ENCODE measurements at regions not wholly inside any gene's neighbourhood (a gene's known extent, or its start where the extent isn't known, plus 50 kb on each side); places are given as distances from the start of the nearest gene placed in this dataset.

DNA sequence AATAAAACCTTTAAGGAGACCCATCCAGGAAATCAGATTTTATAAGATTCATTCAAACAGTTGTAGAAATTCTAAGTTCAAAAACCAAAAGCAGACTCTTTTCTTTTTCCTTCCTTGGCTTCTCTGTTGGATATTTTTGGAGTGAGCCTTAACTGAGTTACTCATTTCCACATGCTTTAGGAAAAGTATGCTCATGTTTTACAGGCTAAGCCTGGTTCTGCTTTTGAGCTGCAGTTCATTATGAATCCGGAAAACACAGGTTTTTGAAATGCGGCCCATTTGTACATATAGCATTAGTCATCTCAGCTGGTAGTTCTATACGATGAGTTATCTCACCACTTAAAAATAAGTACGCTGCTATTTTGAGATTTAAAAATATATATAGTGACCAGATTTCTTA, 156.6 kb upstream of the DMRT1 start:
- no peak overlapping the region for H2AK5ac ChIP-seq (ENCODE audit: low read length)
- peaks cover 41% of the 10 kb centered on the region for H3K79me1 ChIP-seq (ENCODE audit: low read length)
- H3K9ac ChIP-seq (ENCODE audit: low read length), result no peak overlapping the region
- H3K4ac ChIP-seq (ENCODE audit: low read depth, low read length), result no peak overlapping the region
- peaks cover 7% of the 10 kb centered on the region in 2 experiments for H3K36me3 ChIP-seq (ENCODE audit: control insufficient read depth in 1 of 2, insufficient read depth in 2 of 2, low read length in 2 of 2)
- H4K8ac ChIP-seq (ENCODE audit: low read depth, low read length), result no peak overlapping the region
- H2AFZ ChIP-seq (ENCODE audit: insufficient read depth, low read length, poor library complexity), result no peak overlapping the region
- H4K12ac ChIP-seq (ENCODE audit: low read depth, low read length), result no peak overlapping the region
- H3K4me2 ChIP-seq (ENCODE audit: low read length), result peak overlapping the region; percentile 49
- peak overlapping the region; percentile 61 for H3K27ac ChIP-seq (ENCODE audit: low read depth, low read length)
- H3K4me1 ChIP-seq (ENCODE audit: control insufficient read depth in 1 of 2, insufficient read depth in 2 of 2, low read length in 2 of 2), result peaks cover 18 to 28% of the 10 kb centered on the region in 2 experiments
- H2BK12ac ChIP-seq (ENCODE audit: low read length), result no peak overlapping the region
- no peak overlapping the region for H3K23ac ChIP-seq (ENCODE audit: low read length)
- WGBS (ENCODE audit: extremely low coverage, insufficient coverage, insufficient read length), result no CpG with 5 or more reads among the region's 4 CpGs
- no peaks in the 10 kb centered on the region for H3K9me3 ChIP-seq (ENCODE audit: insufficient read depth, low read depth, low read length)
- no peak overlapping the region for H4K91ac ChIP-seq (ENCODE audit: low read depth, low read length)
- H3K79me2 ChIP-seq (ENCODE audit: control insufficient read depth, insufficient read depth, low read length, poor library complexity), result peaks cover 20% of the 10 kb centered on the region
- no peak overlapping the region for H3K18ac ChIP-seq (ENCODE audit: low read length)
- no peak overlapping the region for H3K4me3 ChIP-seq (ENCODE audit: low read depth, low read length)
- H2BK5ac ChIP-seq (ENCODE audit: low read depth, low read length, poor library complexity), result no peak overlapping the region
- H3K27me3 ChIP-seq (ENCODE audit: insufficient read depth, low read length), result no peaks in the 10 kb centered on the region
- no peak overlapping the region for H3K14ac ChIP-seq (ENCODE audit: low read length)
- H2BK120ac ChIP-seq (ENCODE audit: insufficient read depth, low read length, poor library complexity), result no peak overlapping the region
- DNase-seq, result peak; percentile 78 to 93

DNA sequence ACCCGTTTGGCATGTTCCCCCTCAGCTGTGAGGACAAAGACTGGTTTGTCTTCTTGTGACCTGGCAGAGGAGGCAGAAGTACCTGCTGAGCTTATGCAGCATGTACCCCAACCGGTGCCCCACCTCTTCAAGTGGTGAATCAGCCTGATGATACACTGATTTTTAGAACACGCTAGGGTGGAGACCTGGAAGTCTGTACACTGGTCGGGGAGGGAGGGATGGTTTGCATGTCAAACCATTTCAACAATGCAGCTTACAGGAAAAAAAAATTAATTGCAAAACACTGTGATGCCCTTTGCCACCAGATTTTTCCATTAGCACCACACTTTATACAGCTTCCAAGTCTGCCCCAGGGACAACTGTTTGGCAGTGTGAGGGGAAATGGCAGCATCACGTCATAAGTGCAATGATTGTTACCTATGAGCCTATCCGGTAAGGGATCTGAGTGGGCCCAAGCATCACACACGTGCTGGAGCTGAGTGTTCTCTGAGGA, 155.1 kb upstream of the DMRT1 start:
- peaks cover 22% of the 10 kb centered on the region for H3K79me2 ChIP-seq (ENCODE audit: control insufficient read depth, insufficient read depth, low read length, poor library complexity)
- H3K18ac ChIP-seq (ENCODE audit: low read length), result peak overlapping the region; percentile 23
- peak overlapping the region; percentile 87 for H3K4ac ChIP-seq (ENCODE audit: low read depth, low read length)
- H3K27me3 ChIP-seq (ENCODE audit: insufficient read depth, low read length), result no peaks in the 10 kb centered on the region
- H2AFZ ChIP-seq (ENCODE audit: insufficient read depth, low read length, poor library complexity), result peak overlapping the region; percentile 12
- H3K4me2 ChIP-seq (ENCODE audit: low read length), result peak overlapping the region; percentile 51
- peaks cover 37% of the 10 kb centered on the region for H3K79me1 ChIP-seq (ENCODE audit: low read length)
- peak overlapping the region; percentile 27 for H2AK5ac ChIP-seq (ENCODE audit: low read length)
- no CpG with 5 or more reads among the region's 7 CpGs for WGBS (ENCODE audit: extremely low coverage, insufficient coverage, insufficient read length)
- H3K36me3 ChIP-seq (ENCODE audit: control insufficient read depth in 1 of 2, insufficient read depth in 2 of 2, low read length in 2 of 2), result peaks cover 7% of the 10 kb centered on the region in 2 experiments
- H3K9me3 ChIP-seq (ENCODE audit: insufficient read depth, low read depth, low read length), result no peaks in the 10 kb centered on the region
- H3K4me3 ChIP-seq (ENCODE audit: low read depth, low read length), result no peak overlapping the region
- H3K23ac ChIP-seq (ENCODE audit: low read length), result no peak overlapping the region
- peak overlapping the region; percentile 40 for H4K91ac ChIP-seq (ENCODE audit: low read depth, low read length)
- peak overlapping the region; percentile 35 for H3K27ac ChIP-seq (ENCODE audit: low read depth, low read length)
- peak overlapping the region; percentile 47 for H3K9ac ChIP-seq (ENCODE audit: low read length)
- peak overlapping the region; percentile 78 for H3K14ac ChIP-seq (ENCODE audit: low read length)
- H3K4me1 ChIP-seq (ENCODE audit: control insufficient read depth in 1 of 2, insufficient read depth in 2 of 2, low read length in 2 of 2), result peaks cover 18 to 33% of the 10 kb centered on the region in 2 experiments
- peak; percentile 40 to 78 for DNase-seq
- no peak overlapping the region for H4K12ac ChIP-seq (ENCODE audit: low read depth, low read length)
- no peak overlapping the region for H2BK12ac ChIP-seq (ENCODE audit: low read length)
- H2BK120ac ChIP-seq (ENCODE audit: insufficient read depth, low read length, poor library complexity), result peak overlapping the region; percentile 4
- peak overlapping the region; percentile 37 for H4K8ac ChIP-seq (ENCODE audit: low read depth, low read length)
- peak overlapping the region; percentile 24 for H2BK5ac ChIP-seq (ENCODE audit: low read depth, low read length, poor library complexity)

DNA sequence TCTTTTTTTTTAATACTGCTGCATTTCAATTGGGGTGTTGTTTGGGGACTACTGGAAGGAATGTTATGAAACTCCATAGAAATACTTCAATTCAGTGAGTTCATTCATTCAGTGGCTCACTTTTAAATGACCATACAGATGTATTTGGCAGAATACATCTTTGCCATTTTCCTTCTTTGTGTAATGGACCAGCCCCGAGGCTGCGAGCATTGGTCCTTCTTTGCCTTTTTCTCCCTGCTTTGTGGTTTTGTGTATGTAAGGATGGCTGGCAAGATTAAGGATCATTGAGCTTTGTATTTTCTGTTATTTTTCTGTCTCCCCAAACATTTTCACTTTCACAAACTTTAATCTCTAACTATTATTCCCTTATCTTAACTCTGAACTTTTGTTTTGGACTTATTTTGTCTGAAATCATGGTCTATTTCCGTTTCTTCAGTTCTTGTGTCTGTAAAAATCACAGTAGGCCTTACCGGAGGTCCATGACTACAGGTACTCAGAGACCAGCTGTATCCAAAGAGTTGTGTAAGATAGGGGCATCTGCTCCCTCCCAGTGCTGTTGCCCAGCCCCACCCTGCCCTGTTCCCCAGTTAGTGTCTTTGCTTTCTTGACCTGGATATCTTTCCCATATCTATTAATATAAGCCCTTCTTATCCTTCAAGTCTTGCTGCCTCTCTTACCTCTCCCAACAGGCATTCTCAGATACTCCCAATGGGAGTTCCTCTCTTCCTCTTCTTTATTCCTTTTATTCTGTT, 154.3 kb upstream of the DMRT1 start:
- Histone ChIP-seq H3K23ac (ENCODE audit: low read length) (no peak overlapping the region), H3K36me3 (ENCODE audit: control insufficient read depth in 1 of 2, insufficient read depth in 2 of 2, low read length in 2 of 2) (peaks cover 7% of the 10 kb centered on the region in 2 experiments), H4K12ac (ENCODE audit: low read depth, low read length) (no peak overlapping the region), H2BK120ac (ENCODE audit: insufficient read depth, low read length, poor library complexity) (no peak overlapping the region), H3K18ac (ENCODE audit: low read length) (no peak overlapping the region), H4K91ac (ENCODE audit: low read depth, low read length) (peak overlapping the region; percentile 50), H3K14ac (ENCODE audit: low read length) (peak overlapping the region; percentile 71), H3K79me1 (ENCODE audit: low read length) (peaks cover 37% of the 10 kb centered on the region), H4K8ac (ENCODE audit: low read depth, low read length) (peak overlapping the region; percentile 3), H3K9me3 (ENCODE audit: insufficient read depth, low read depth, low read length) (no peaks in the 10 kb centered on the region), H3K4ac (ENCODE audit: low read depth, low read length) (peak overlapping the region; percentile 90), H2BK5ac (ENCODE audit: low read depth, low read length, poor library complexity) (no peak overlapping the region), H3K27ac (ENCODE audit: low read depth, low read length) (peak overlapping the region; percentile 50), H3K4me2 (ENCODE audit: low read length) (peak overlapping the region; percentile 51), H2AK5ac (ENCODE audit: low read length) (no peak overlapping the region), H3K4me1 (ENCODE audit: control insufficient read depth in 1 of 2, insufficient read depth in 2 of 2, low read length in 2 of 2) (peaks cover 21 to 38% of the 10 kb centered on the region in 2 experiments), H3K4me3 (ENCODE audit: low read depth, low read length) (no peak overlapping the region), H3K9ac (ENCODE audit: low read length) (no peak overlapping the region), H3K27me3 (ENCODE audit: insufficient read depth, low read length) (no peaks in the 10 kb centered on the region), H2BK12ac (ENCODE audit: low read length) (no peak overlapping the region), H3K79me2 (ENCODE audit: control insufficient read depth, insufficient read depth, low read length, poor library complexity) (peaks cover 22% of the 10 kb centered on the region), H2AFZ (ENCODE audit: insufficient read depth, low read length, poor library complexity) (no peak overlapping the region)
- no CpG with 5 or more reads among the region's 4 CpGs for WGBS (ENCODE audit: extremely low coverage, insufficient coverage, insufficient read length)
- peak; percentile 69 to 77 for DNase-seq

DNA sequence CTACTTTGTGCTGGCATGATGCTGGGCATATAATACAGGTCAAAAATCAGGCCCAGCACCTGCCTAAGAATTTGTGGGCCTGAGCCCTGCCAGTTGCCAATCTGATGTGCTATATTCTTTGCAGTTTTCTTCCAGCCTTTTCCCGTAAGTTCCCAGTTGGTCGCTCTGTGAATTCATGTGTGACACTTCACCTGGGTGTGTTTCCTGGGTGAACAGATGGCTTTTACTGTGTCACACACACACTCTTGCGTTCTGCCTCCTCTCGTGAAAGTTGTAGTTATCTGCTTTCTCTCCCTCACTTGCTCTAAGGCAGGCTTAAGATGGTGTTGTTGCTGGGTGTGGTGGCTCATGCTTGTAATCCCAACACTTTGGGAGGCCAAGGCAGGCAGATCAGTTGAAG, 153.5 kb upstream of the DMRT1 start:
- peak overlapping the region; percentile 72 for H2BK5ac ChIP-seq (ENCODE audit: low read depth, low read length, poor library complexity)
- WGBS (ENCODE audit: extremely low coverage, insufficient coverage, insufficient read length), result no CpG with 5 or more reads among the region's 4 CpGs

More for the DNA sequence above, 153.5 kb upstream of the DMRT1 start:
- Histone ChIP-seq H3K36me3 (ENCODE audit: control insufficient read depth in 1 of 2, insufficient read depth in 2 of 2, low read length in 2 of 2) (peaks cover 7 to 9% of the 10 kb centered on the region in 2 experiments), H2AFZ (ENCODE audit: insufficient read depth, low read length, poor library complexity) (no peak overlapping the region), H3K9me3 (ENCODE audit: insufficient read depth, low read depth, low read length) (no peaks in the 10 kb centered on the region), H3K27ac (ENCODE audit: low read depth, low read length) (peak overlapping the region; percentile 52), H4K91ac (ENCODE audit: low read depth, low read length) (peak overlapping the region; percentile 85), H2BK120ac (ENCODE audit: insufficient read depth, low read length, poor library complexity) (peak overlapping the region; percentile 88), H4K12ac (ENCODE audit: low read depth, low read length) (no peak overlapping the region), H3K9ac (ENCODE audit: low read length) (peak overlapping the region; percentile 5), H3K18ac (ENCODE audit: low read length) (peak overlapping the region; percentile 63), H3K79me2 (ENCODE audit: control insufficient read depth, insufficient read depth, low read length, poor library complexity) (peaks cover 25% of the 10 kb centered on the region), H3K4me2 (ENCODE audit: low read length) (peak overlapping the region; percentile 52), H3K4me1 (ENCODE audit: control insufficient read depth in 1 of 2, insufficient read depth in 2 of 2, low read length in 2 of 2) (peaks cover 21 to 36% of the 10 kb centered on the region in 2 experiments), H3K27me3 (ENCODE audit: insufficient read depth, low read length) (no peaks in the 10 kb centered on the region), H2BK12ac (ENCODE audit: low read length) (no peak overlapping the region), H3K4me3 (ENCODE audit: low read depth, low read length) (peak overlapping the region; percentile 47), H2AK5ac (ENCODE audit: low read length) (peak overlapping the region; percentile 11), H4K8ac (ENCODE audit: low read depth, low read length) (peak overlapping the region; percentile 66), H3K79me1 (ENCODE audit: low read length) (peaks cover 36% of the 10 kb centered on the region), H3K4ac (ENCODE audit: low read depth, low read length) (peak overlapping the region; percentile 71), H3K14ac (ENCODE audit: low read length) (peak overlapping the region; percentile 38), H3K23ac (ENCODE audit: low read length) (no peak overlapping the region)
- DNase-seq, result no peak

Measured in trophoblast cell (in vitro differentiated cells and primary cell).